Gastrocnemius medialis (tissue), 4 donors: ENCODE measurements at regions not wholly inside any gene's neighbourhood (a gene's known extent, or its start where the extent isn't known, plus 50 kb on each side); places are given as distances from the start of the nearest gene placed in this dataset.

Experiments used
- POLR2A ChIP-seq, 2 donors: fragments of 450-650 bp; IDR thresholded peaks; one replicate each; pipeline ENCODE4 v1.6.1; 2017; ENCODE audit warnings: antibody characterized with exemption in 2 of 2, mild to moderate bottlenecking in 2 of 2, moderate library complexity in 2 of 2
- TF ChIP-seq, protein P1 (sequence below), 5 experiments: fragments of 450-650 bp in 3 of 5; fragments of 200-600 bp in 2 of 5; sonication (generic) in 2 of 5; IDR thresholded peaks in 4 of 5; conservative IDR thresholded peaks in 1 of 5; 1 replicate in 4 of 5; 2 replicates in 1 of 5; pipeline ENCODE4 v1.5.1; 2016 to 2019; ENCODE audit warnings: antibody characterized with exemption in 5 of 5, mild to moderate bottlenecking in 3 of 5, moderate library complexity in 3 of 5

DNA sequence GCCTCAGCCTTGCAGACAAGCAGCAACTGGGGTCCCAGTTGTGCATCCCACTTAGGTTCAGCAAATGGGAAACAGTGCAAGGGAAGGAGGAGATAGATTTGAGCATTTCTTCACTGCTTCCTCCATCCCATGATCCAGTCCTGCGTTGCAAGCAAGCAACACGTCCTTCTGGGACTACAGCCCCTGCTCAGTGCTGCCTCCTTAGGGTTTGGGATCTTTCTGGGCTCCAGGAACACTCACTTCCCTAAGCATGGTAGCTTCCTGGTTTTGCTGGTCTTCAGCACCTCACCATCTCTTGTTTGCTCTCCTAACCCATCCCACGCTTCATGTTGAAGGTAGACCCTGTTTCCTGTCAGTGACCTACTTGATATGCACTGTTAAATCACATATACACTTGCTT, 444.7 kb downstream of the MED10 start:
- TF ChIP-seq, protein P1, sequence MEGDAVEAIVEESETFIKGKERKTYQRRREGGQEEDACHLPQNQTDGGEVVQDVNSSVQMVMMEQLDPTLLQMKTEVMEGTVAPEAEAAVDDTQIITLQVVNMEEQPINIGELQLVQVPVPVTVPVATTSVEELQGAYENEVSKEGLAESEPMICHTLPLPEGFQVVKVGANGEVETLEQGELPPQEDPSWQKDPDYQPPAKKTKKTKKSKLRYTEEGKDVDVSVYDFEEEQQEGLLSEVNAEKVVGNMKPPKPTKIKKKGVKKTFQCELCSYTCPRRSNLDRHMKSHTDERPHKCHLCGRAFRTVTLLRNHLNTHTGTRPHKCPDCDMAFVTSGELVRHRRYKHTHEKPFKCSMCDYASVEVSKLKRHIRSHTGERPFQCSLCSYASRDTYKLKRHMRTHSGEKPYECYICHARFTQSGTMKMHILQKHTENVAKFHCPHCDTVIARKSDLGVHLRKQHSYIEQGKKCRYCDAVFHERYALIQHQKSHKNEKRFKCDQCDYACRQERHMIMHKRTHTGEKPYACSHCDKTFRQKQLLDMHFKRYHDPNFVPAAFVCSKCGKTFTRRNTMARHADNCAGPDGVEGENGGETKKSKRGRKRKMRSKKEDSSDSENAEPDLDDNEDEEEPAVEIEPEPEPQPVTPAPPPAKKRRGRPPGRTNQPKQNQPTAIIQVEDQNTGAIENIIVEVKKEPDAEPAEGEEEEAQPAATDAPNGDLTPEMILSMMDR (IDR thresholded peaks at IDR 0.05 in 4 of 5, conservative IDR thresholded peaks at IDR 0.05 in 1 of 5) = no peak
- no peak for TF ChIP-seq POLR2A (IDR thresholded peaks at IDR 0.05)
